ENCODE measurements at regions not wholly inside any gene's neighbourhood (a gene's known extent, or its start where the extent isn't known, plus 50 kb on each side); places are given as distances from the start of the nearest gene placed in this dataset.
A peak's percentile ranks its signal among the peaks of the same experiment; 100 is the strongest.

GRCh38 chr4:54509057-54509456 lies 148.7 kb upstream of the KIT start:
- Mint-ChIP-seq H3K36me3 (no peaks in the 10 kb centered on the region), H3K27ac (no peak overlapping the region), H3K9me3 (peaks cover 0 to 3% of the 10 kb centered on the region in 2 donors)
- ATAC-seq (no peak), DNase-seq (ENCODE audit: low spot score in 2 of 2) (no peak)

- no peak for DNase-seq (ENCODE audit: low spot score in 2 of 2)
- H3K36me3 Mint-ChIP-seq = no peaks in the 10 kb centered on the region
- no peak for ATAC-seq
- no peaks in the 10 kb centered on the region for H3K9me3 Mint-ChIP-seq
- no peak overlapping the region for H3K27ac Mint-ChIP-seq
Observed at GRCh38 chr4:54513204-54513603, 144.6 kb upstream of the KIT start.

GRCh38 chr4:54513741-54514140 lies 144.0 kb upstream of the KIT start:
- H3K9me3 Mint-ChIP-seq = no peaks in the 10 kb centered on the region
- DNase-seq (ENCODE audit: low spot score in 2 of 2) = no peak
- H3K27ac Mint-ChIP-seq = no peak overlapping the region
- ATAC-seq = no peak
- no peaks in the 10 kb centered on the region for H3K36me3 Mint-ChIP-seq

GRCh38 chr4:54516556-54517215 lies 141.1 kb upstream of the KIT start:
- ATAC-seq (no peak), DNase-seq (ENCODE audit: low spot score in 2 of 2) (no peak)
- Mint-ChIP-seq H3K9me3 (no peaks in the 10 kb centered on the region), H3K27ac (no peak overlapping the region), H3K36me3 (no peaks in the 10 kb centered on the region)

GRCh38 chr4:54517781-54518444 lies 139.8 kb upstream of the KIT start:
- ATAC-seq (no peak), DNase-seq (ENCODE audit: low spot score in 2 of 2) (no peak)
- H3K36me3 Mint-ChIP-seq = no peaks in the 10 kb centered on the region
- no peaks in the 10 kb centered on the region for H3K9me3 Mint-ChIP-seq
- H3K27ac Mint-ChIP-seq = no peak overlapping the region

GRCh38 chr4:54525602-54526001 lies 132.2 kb upstream of the KIT start:
- no peak for DNase-seq (ENCODE audit: low spot score in 2 of 2)
- Mint-ChIP-seq H3K9me3 (no peaks in the 10 kb centered on the region), H3K27ac (no peak overlapping the region), H3K36me3 (no peaks in the 10 kb centered on the region)
- no peak for ATAC-seq

- Mint-ChIP-seq H3K27ac (no peak overlapping the region), H3K9me3 (no peaks in the 10 kb centered on the region), H3K36me3 (no peaks in the 10 kb centered on the region)
- no peak for ATAC-seq
- no peak for DNase-seq (ENCODE audit: low spot score in 2 of 2)
Observed at GRCh38 chr4:54526560-54526959, 131.2 kb upstream of the KIT start.

GRCh38 chr4:54527532-54527931 lies 130.2 kb upstream of the KIT start:
- DNase-seq (ENCODE audit: low spot score in 2 of 2) (no peak), ATAC-seq (no peak)
- H3K36me3 Mint-ChIP-seq = no peaks in the 10 kb centered on the region
- no peak overlapping the region for H3K27ac Mint-ChIP-seq
- H3K9me3 Mint-ChIP-seq = no peaks in the 10 kb centered on the region

GRCh38 chr4:54539500-54540029 lies 118.2 kb upstream of the KIT start:
- peak in 1 of 2 donors; percentile 43 for ATAC-seq
- Mint-ChIP-seq H3K9me3 (no peaks in the 10 kb centered on the region), H3K27ac (no peak overlapping the region)

GRCh38 chr4:54540931-54541330 lies 116.8 kb upstream of the KIT start:
- ATAC-seq (no peak), DNase-seq (ENCODE audit: low spot score in 2 of 2) (no peak)
- H3K9me3 Mint-ChIP-seq = no peaks in the 10 kb centered on the region
- H3K27ac Mint-ChIP-seq = no peak overlapping the region
- H3K36me3 Mint-ChIP-seq = no peaks in the 10 kb centered on the region

More at GRCh38 chr4:54539500-54540029, 118.2 kb upstream of the KIT start:
- H3K36me3 Mint-ChIP-seq = peaks cover 0 to 6% of the 10 kb centered on the region in 2 donors
- no peak for DNase-seq (ENCODE audit: low spot score in 2 of 2)

GRCh38 chr4:54541426-54542118 lies 116.2 kb upstream of the KIT start:
- Mint-ChIP-seq H3K27ac (no peak overlapping the region), H3K36me3 (no peaks in the 10 kb centered on the region), H3K9me3 (no peaks in the 10 kb centered on the region)
- ATAC-seq (no peak), DNase-seq (ENCODE audit: low spot score in 2 of 2) (no peak)

- ATAC-seq (no peak), DNase-seq (ENCODE audit: low spot score in 2 of 2) (no peak)
- Mint-ChIP-seq H3K27ac (no peak overlapping the region), H3K36me3 (no peaks in the 10 kb centered on the region), H3K9me3 (no peaks in the 10 kb centered on the region)
Observed at GRCh38 chr4:54542119-54542438, 115.7 kb upstream of the KIT start.

- DNase-seq (ENCODE audit: low spot score in 2 of 2) (no peak), ATAC-seq (no peak)
- no peak overlapping the region for H3K27ac Mint-ChIP-seq
- H3K9me3 Mint-ChIP-seq = no peaks in the 10 kb centered on the region
- H3K36me3 Mint-ChIP-seq = no peaks in the 10 kb centered on the region
Observed at GRCh38 chr4:54542540-54543041, 115.2 kb upstream of the KIT start.

- Mint-ChIP-seq H3K36me3 (no peaks in the 10 kb centered on the region), H3K9me3 (no peaks in the 10 kb centered on the region), H3K27ac (no peak overlapping the region)
- DNase-seq (ENCODE audit: low spot score in 2 of 2) = no peak
- ATAC-seq = no peak
Observed at GRCh38 chr4:54543088-54543795, 114.5 kb upstream of the KIT start.

GRCh38 chr4:54545663-54546424 lies 111.9 kb upstream of the KIT start:
- no peaks in the 10 kb centered on the region for H3K9me3 Mint-ChIP-seq
- DNase-seq (ENCODE audit: low spot score in 2 of 2) (no peak), ATAC-seq (no peak)
- no peak overlapping the region for H3K27ac Mint-ChIP-seq
- no peaks in the 10 kb centered on the region for H3K36me3 Mint-ChIP-seq

GRCh38 chr4:54547299-54548097 lies 110.3 kb upstream of the KIT start:
- ATAC-seq = peak; percentile 64 to 83

More at GRCh38 chr4:54547299-54548097, 110.3 kb upstream of the KIT start:
- Mint-ChIP-seq H3K27ac (peak overlapping the region in 1 of 2 donors; percentile 67), H3K9me3 (no peaks in the 10 kb centered on the region), H3K36me3 (no peaks in the 10 kb centered on the region)
- no peak for DNase-seq (ENCODE audit: low spot score in 2 of 2)
